GM12891 (cell line): ENCODE measurements at regions not wholly inside any gene's neighbourhood (a gene's known extent, or its start where the extent isn't known, plus 50 kb on each side); places are given as distances from the start of the nearest gene placed in this dataset.

Source experiments
- PAX5 ChIP-seq: IDR thresholded peaks from 2 replicates; pipeline ENCODE4 v1.6.1; 2011; ENCODE audit warnings: low read length, moderate library complexity, mild to moderate bottlenecking; ENCODE audit not compliant: insufficient read depth, severe bottlenecking
- POLR2A ChIP-seq: IDR thresholded peaks from 2 replicates; pipeline ENCODE4 v1.6.1; 2011; ENCODE audit warnings: low read depth, low read length, control low read depth
- POLR2AphosphoS5 ChIP-seq: IDR thresholded peaks from 2 replicates; pipeline ENCODE4 v1.6.1; 2011; ENCODE audit warnings: low read depth, low read length, control low read depth
- POU2F2 ChIP-seq: IDR thresholded peaks from 2 replicates; pipeline ENCODE4 v1.6.1; 2011; ENCODE audit warnings: low read depth, mild to moderate bottlenecking, control low read depth, low read length, moderate library complexity
- SPI1 ChIP-seq: IDR thresholded peaks from 2 replicates; pipeline ENCODE4 v1.6.1; 2011; ENCODE audit warnings: low read depth, low read length, control low read depth
- TAF1 ChIP-seq: IDR thresholded peaks from 2 replicates; pipeline ENCODE4 v1.6.1; 2011; ENCODE audit warnings: low read depth, low read length, control low read depth

DNA sequence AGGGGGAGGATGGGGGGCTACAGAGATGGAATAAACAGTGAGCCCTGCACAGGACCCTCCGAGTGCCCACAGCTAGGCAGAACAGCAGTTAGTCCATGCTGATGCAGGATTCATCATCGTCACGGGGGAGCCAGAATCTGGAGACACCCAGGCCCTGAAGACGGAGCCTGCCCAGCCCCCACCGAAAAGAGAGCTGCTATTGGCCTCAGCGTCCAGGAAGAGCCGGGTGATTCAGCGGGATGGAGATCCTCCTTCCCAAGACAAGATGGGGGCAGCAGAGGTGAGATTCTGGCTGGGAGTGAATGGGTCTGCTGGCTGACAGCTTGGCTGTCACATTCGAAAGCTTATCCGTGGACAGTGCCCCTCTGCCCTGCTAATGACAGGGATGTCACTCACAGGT lies 133.6 kb upstream of the CRHR1 start:
- no peak for TF ChIP-seq POLR2A
- TF ChIP-seq POU2F2, result no peak
- no peak for TF ChIP-seq POLR2AphosphoS5
- no peak for TF ChIP-seq TAF1
- TF ChIP-seq SPI1, result no peak
- TF ChIP-seq PAX5, result no peak
